ENCODE measurements at regions not wholly inside any gene's neighbourhood (a gene's known extent, or its start where the extent isn't known, plus 50 kb on each side); places are given as distances from the start of the nearest gene placed in this dataset.

DNA sequence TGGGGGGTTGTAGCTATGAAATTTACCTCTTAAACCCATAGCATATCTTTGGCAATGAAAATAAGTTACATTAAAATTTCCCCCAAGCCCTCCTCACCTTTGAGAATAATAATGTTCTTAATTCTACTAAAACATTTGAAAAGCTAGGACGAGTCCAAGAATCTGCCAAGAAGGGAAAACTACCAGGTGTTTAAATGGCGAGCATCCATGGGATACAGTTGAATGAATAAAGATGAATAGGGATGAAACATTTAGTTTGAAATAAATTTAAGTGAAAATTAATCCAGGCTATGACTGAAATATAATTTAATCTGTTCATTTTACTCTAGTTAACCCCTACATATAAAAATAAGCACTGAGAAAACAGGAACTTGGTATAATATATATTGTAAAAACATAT lies 536.7 kb downstream of the FLRT2 start:
- Histone ChIP-seq H3K9ac (replicated peaks; ENCODE audit: extremely low read depth, insufficient read depth, low read length) (no peak overlapping the region), H3K4me2 (ENCODE audit: insufficient read depth, low read length) (no peak overlapping the region), H3K27me3 (ENCODE audit: control insufficient read depth in 2 of 2, insufficient read depth in 2 of 2, low read length in 2 of 2) (no peaks in the 10 kb centered on the region), H2AFZ (ENCODE audit: low read depth, low read length) (no peak overlapping the region), H3K9me3 (replicated peaks; ENCODE audit: control insufficient read depth, insufficient read depth, low read length) (no peaks in the 10 kb centered on the region), H3K27ac (ENCODE audit: insufficient read depth, low read depth, low read length) (no peak overlapping the region), H3K4me3 (replicated peaks in 1 of 3; ENCODE audit: insufficient read depth in 1 of 3, low read depth in 1 of 3, low read length in 3 of 3) (no peak overlapping the region), H3K4me1 (ENCODE audit: control insufficient read depth, extremely low read depth, insufficient read depth, low read length) (no peaks in the 10 kb centered on the region), H3K9me1 (replicated peaks; ENCODE audit: control insufficient read depth, extremely low read depth, insufficient read depth, low read length) (no peaks in the 10 kb centered on the region), H4K20me1 (replicated peaks; ENCODE audit: control insufficient read depth, extremely low read depth, insufficient read depth, low read length) (no peaks in the 10 kb centered on the region), H3K36me3 (ENCODE audit: control insufficient read depth in 2 of 2, extremely low read depth in 1 of 2, insufficient read depth in 2 of 2, low read length in 2 of 2) (no peaks in the 10 kb centered on the region), H3K79me2 (ENCODE audit: control insufficient read depth, insufficient read depth, low read length) (no peaks in the 10 kb centered on the region)
- TF ChIP-seq FOS (IDR thresholded peaks at IDR 0.05; ENCODE audit: borderline replicate concordance, insufficient read depth, low read length) (no peak), JUN (IDR thresholded peaks at IDR 0.05; ENCODE audit: borderline replicate concordance, insufficient read depth, insufficient read length, low read depth) (no peak), EZH2 (IDR thresholded peaks at IDR 0.05; ENCODE audit: borderline replicate concordance, low read depth, low read length, severe bottlenecking) (no peak), POLR2A (IDR thresholded peaks at IDR 0.05; ENCODE audit: low read depth, low read length) (no peak), POLR2AphosphoS5 (IDR thresholded peaks at IDR 0.05; ENCODE audit: insufficient read depth, low read depth, low read length) (no peak), MYC (IDR thresholded peaks at IDR 0.05; ENCODE audit: low read depth, low read length) (no peak), GATA2 (IDR thresholded peaks at IDR 0.05; ENCODE audit: insufficient read depth, insufficient read length, low read depth, low read length) (no peak)
- TF ChIP-seq, protein P1, sequence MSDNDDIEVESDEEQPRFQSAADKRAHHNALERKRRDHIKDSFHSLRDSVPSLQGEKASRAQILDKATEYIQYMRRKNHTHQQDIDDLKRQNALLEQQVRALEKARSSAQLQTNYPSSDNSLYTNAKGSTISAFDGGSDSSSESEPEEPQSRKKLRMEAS (IDR thresholded peaks at IDR 0.05; ENCODE audit: insufficient read depth, insufficient read length) = no peak
- TF ChIP-seq, protein P2, sequence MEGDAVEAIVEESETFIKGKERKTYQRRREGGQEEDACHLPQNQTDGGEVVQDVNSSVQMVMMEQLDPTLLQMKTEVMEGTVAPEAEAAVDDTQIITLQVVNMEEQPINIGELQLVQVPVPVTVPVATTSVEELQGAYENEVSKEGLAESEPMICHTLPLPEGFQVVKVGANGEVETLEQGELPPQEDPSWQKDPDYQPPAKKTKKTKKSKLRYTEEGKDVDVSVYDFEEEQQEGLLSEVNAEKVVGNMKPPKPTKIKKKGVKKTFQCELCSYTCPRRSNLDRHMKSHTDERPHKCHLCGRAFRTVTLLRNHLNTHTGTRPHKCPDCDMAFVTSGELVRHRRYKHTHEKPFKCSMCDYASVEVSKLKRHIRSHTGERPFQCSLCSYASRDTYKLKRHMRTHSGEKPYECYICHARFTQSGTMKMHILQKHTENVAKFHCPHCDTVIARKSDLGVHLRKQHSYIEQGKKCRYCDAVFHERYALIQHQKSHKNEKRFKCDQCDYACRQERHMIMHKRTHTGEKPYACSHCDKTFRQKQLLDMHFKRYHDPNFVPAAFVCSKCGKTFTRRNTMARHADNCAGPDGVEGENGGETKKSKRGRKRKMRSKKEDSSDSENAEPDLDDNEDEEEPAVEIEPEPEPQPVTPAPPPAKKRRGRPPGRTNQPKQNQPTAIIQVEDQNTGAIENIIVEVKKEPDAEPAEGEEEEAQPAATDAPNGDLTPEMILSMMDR (IDR thresholded peaks at IDR 0.05; ENCODE audit: extremely low read depth in 1 of 2, insufficient read depth in 1 of 2, low read depth in 1 of 2, low read length in 2 of 2) = no peak
- no peak for FAIRE-seq
- DNase-seq (ENCODE audit: low read depth, low spot score) = no peak
- no TSS peak for BruUV-seq (replicated peaks)
- ChIA-PET POLR2A (no interaction called here), CTCF (no interaction called here)
- dilution Hi-C loops (cut with MboI; ENCODE audit: extremely low pct_ligation_motif_present, low sequenced_read_pairs) = no loop called here
- intact Hi-C loops (cut with micrococcal nuclease) = no loop called here
